ENCODE measurements at regions not wholly inside any gene's neighbourhood (a gene's known extent, or its start where the extent isn't known, plus 50 kb on each side); places are given as distances from the start of the nearest gene placed in this dataset.

- WGBS = 90% methylated on average over 3 of the region's 3 CpGs
Observed at GRCh38 chr5:104706600-104706999, 1144.0 kb upstream of the NUDT12 start.

DNA sequence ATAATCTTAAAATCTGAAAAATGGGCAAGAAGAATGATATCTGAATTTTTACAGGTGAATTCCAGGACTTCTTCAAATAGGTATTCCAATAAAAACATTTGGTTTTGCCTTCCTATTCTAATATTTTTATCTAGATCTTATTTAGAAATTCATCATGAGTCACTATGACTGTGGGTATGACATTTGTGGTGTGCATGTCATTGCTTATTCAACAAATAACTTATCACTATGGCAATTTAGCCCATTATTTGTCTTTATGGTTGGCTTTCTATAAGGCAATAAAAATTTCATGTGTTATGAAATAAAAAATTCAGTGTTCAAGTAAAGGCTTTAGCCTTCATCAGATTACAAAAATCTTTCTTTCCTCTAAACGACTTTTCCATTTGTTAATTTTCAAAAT is 1139.6 kb upstream of the NUDT12 start:
- Histone ChIP-seq H3K4me3 (ENCODE audit: low read length) (no peak overlapping the region), H3K9me3 (ENCODE audit: insufficient read depth, low read depth, low read length) (peaks cover 12% of the 10 kb centered on the region), H3K4me1 (ENCODE audit: insufficient read depth, low read length) (peaks cover 9% of the 10 kb centered on the region; the same call in 1 of the 2 replicates), H3K27ac (ENCODE audit: low read depth, low read length) (no peak overlapping the region), H3K36me3 (ENCODE audit: insufficient read depth, low read length) (no peaks in the 10 kb centered on the region), H3K9ac (ENCODE audit: low read depth, low read length) (no peak overlapping the region), H3K27me3 (ENCODE audit: insufficient read depth, low read length) (no peaks in the 10 kb centered on the region)
- WGBS = no CpG with 5 or more reads among the region's 1 CpG

More at GRCh38 chr5:104706600-104706999, 1144.0 kb upstream of the NUDT12 start:
- Histone ChIP-seq H3K4me1 (ENCODE audit: insufficient read depth, low read length) (peaks cover 9% of the 10 kb centered on the region; the same call in 1 of the 2 replicates), H3K36me3 (ENCODE audit: insufficient read depth, low read length) (no peaks in the 10 kb centered on the region), H3K4me3 (ENCODE audit: low read length) (no peak overlapping the region), H3K9me3 (ENCODE audit: insufficient read depth, low read depth, low read length) (no peaks in the 10 kb centered on the region), H3K27me3 (ENCODE audit: insufficient read depth, low read length) (no peaks in the 10 kb centered on the region), H3K9ac (ENCODE audit: low read depth, low read length) (no peak overlapping the region), H3K27ac (ENCODE audit: low read depth, low read length) (no peak overlapping the region)

DNA sequence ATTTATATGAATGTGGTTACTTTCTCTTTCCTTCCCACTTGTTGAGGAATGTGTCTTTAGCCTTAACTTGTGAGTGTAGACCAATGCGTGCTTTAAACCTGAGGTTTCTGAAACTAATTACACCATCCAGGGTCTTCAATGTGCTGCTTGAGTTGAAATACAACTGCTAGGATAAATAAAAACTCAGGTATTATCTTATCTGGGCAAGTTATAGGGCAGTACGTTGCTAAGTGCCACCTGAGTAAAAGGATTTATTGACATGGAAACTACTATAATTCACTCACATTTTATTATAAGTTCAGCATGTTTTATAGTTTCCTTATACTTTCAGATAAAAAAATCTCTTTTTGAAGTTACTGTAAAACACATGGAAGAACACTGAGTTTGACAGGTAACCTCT is 1136.8 kb upstream of the NUDT12 start:
- no peak overlapping the region for H3K4me3 ChIP-seq (ENCODE audit: low read length)
- H3K27me3 ChIP-seq (ENCODE audit: insufficient read depth, low read length) = no peaks in the 10 kb centered on the region
- no peaks in the 10 kb centered on the region for H3K4me1 ChIP-seq (ENCODE audit: insufficient read depth, low read length)
- H3K9me3 ChIP-seq (ENCODE audit: insufficient read depth, low read depth, low read length) = peaks cover 12% of the 10 kb centered on the region
- WGBS = 100% methylated on average over 1 of the region's 2 CpGs
- H3K9ac ChIP-seq (ENCODE audit: low read depth, low read length) = no peak overlapping the region
- H3K36me3 ChIP-seq (ENCODE audit: insufficient read depth, low read length) = no peaks in the 10 kb centered on the region
- H3K27ac ChIP-seq (ENCODE audit: low read depth, low read length) = no peak overlapping the region

GRCh38 chr5:104661256-104661655 is 1098.7 kb upstream of the NUDT12 start:
- Histone ChIP-seq H3K4me1 (ENCODE audit: insufficient read depth, low read length) (no peaks in the 10 kb centered on the region), H3K27ac (ENCODE audit: low read depth, low read length) (no peak overlapping the region), H3K9me3 (ENCODE audit: insufficient read depth, low read depth, low read length) (peaks cover 7% of the 10 kb centered on the region; the same call in 1 of the 2 replicates), H3K27me3 (ENCODE audit: insufficient read depth, low read length) (no peaks in the 10 kb centered on the region), H3K9ac (ENCODE audit: low read depth, low read length) (no peak overlapping the region), H3K36me3 (ENCODE audit: insufficient read depth, low read length) (no peaks in the 10 kb centered on the region), H3K4me3 (ENCODE audit: low read length) (no peak overlapping the region)
- WGBS = 93% methylated on average over 1 of the region's 1 CpG

DNA sequence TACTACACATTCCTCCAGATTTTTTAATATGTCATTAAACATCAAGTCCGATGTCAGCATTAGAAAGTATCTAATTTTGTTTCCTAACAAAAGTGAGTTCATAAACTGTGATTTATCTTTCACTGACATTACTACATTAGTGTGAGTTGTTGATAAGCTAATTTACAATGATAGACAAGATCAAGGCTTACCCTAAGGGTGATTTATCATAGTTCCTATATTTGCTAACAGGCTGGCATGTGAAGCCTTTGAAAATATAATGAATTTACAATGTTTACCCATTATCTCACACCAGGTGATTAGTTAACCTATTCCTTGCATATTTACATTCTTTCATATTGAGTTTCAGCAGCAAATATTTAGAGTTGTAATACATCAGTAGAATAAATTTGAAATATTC is 1096.9 kb upstream of the NUDT12 start:
- Histone ChIP-seq H3K36me3 (ENCODE audit: insufficient read depth, low read length) (no peaks in the 10 kb centered on the region), H3K27ac (ENCODE audit: low read depth, low read length) (no peak overlapping the region), H3K4me3 (ENCODE audit: low read length) (no peak overlapping the region), H3K27me3 (ENCODE audit: insufficient read depth, low read length) (no peaks in the 10 kb centered on the region), H3K9ac (ENCODE audit: low read depth, low read length) (no peak overlapping the region), H3K9me3 (ENCODE audit: insufficient read depth, low read depth, low read length) (no peaks in the 10 kb centered on the region), H3K4me1 (ENCODE audit: insufficient read depth, low read length) (no peaks in the 10 kb centered on the region)
- WGBS = no CpG with 5 or more reads among the region's 1 CpG

DNA sequence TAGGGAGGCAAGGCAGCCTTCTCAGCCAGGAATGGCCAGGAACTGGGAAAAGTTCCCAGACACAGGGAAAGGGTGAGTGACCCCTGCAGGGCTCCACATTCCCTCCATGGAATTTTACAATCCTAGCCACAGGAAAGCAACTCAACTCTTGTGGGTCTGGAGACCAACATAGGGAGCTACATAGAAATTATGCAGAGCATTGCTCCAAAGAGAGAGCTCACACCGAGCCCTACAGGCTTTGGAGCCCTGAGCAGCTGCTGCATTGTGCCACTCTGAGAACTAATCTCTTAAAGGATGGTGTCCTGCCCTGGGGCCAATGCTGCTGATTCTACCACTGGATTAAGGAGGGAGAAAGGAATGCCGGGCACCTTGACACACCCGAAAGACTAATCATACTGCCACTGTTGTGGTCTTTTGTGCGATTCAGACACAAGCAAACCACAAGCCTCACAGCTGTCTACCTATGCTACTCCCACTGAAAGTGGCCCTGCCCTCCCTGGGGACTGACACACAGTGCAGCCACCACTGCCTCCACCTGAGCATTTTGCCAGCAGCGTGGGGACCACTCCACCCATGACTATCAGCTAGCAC is 1089.8 kb upstream of the NUDT12 start:
- peaks cover 53% of the 10 kb centered on the region for H3K27me3 ChIP-seq (ENCODE audit: insufficient read depth, low read length)
- no peak overlapping the region for H3K4me3 ChIP-seq (ENCODE audit: low read length)
- H3K9ac ChIP-seq (ENCODE audit: low read depth, low read length) = no peak overlapping the region
- no peaks in the 10 kb centered on the region for H3K36me3 ChIP-seq (ENCODE audit: insufficient read depth, low read length)
- no peak overlapping the region for H3K27ac ChIP-seq (ENCODE audit: low read depth, low read length)
- WGBS = 77% methylated on average over 5 of the region's 5 CpGs
- peaks cover 14% of the 10 kb centered on the region; the same call in 1 of the 2 replicates for H3K4me1 ChIP-seq (ENCODE audit: insufficient read depth, low read length)
- H3K9me3 ChIP-seq (ENCODE audit: insufficient read depth, low read depth, low read length) = no peaks in the 10 kb centered on the region

DNA sequence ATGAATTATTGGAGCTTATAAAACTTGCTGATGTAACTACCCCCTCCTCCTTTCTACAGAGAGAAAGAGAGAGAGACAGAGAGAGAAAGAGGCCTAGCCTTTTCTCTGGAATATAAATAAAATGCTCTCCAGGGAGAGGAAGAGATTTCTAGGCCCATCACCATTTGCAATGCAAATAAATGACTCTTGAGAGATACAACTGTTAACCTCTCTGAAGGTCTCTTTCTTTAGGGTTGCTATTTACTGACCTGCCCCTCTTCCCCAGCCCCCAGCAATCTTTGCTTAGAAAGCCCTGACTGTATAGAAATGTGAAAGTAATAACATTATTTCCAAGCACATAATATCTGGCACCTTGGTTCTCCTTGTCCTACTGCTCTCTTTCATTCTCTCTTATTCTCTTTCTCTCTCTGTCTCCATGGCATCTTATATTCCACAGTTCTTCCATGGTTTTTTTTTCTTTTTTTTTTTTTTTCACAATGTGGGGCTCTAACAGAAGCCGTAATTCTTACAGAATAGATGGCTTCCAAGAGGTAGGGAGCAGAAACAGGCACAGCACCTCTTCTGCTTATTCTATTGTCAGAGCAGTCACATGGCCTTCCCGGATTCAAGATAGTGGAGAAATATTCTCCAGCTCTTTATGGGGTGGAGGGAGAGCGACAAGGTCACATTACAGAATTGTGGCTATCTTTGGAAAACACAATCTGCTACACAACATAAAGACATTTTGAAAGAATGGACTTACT is 1087.9 kb upstream of the NUDT12 start:
- H3K27ac ChIP-seq (ENCODE audit: low read depth, low read length) = no peak overlapping the region
- H3K4me3 ChIP-seq (ENCODE audit: low read length) = no peak overlapping the region
- H3K27me3 ChIP-seq (ENCODE audit: insufficient read depth, low read length) = peaks cover 66% of the 10 kb centered on the region
- H3K36me3 ChIP-seq (ENCODE audit: insufficient read depth, low read length) = no peaks in the 10 kb centered on the region
- WGBS = 40% methylated on average over 2 of the region's 3 CpGs
- H3K9me3 ChIP-seq (ENCODE audit: insufficient read depth, low read depth, low read length) = no peaks in the 10 kb centered on the region
- H3K4me1 ChIP-seq (ENCODE audit: insufficient read depth, low read length) = peaks cover 14% of the 10 kb centered on the region; the same call in 1 of the 2 replicates
- no peak overlapping the region for H3K9ac ChIP-seq (ENCODE audit: low read depth, low read length)

- H3K4me3 ChIP-seq (ENCODE audit: low read length) = no peak overlapping the region
- H3K27ac ChIP-seq (ENCODE audit: low read depth, low read length) = no peak overlapping the region
- no peak overlapping the region for H3K9ac ChIP-seq (ENCODE audit: low read depth, low read length)
- H3K27me3 ChIP-seq (ENCODE audit: insufficient read depth, low read length) = peaks cover 62% of the 10 kb centered on the region
- no peaks in the 10 kb centered on the region for H3K36me3 ChIP-seq (ENCODE audit: insufficient read depth, low read length)
- 100% methylated on average over 2 of the region's 3 CpGs for WGBS
- H3K4me1 ChIP-seq (ENCODE audit: insufficient read depth, low read length) = peaks cover 8% of the 10 kb centered on the region; the same call in 1 of the 2 replicates
- no peaks in the 10 kb centered on the region for H3K9me3 ChIP-seq (ENCODE audit: insufficient read depth, low read depth, low read length)
Observed at GRCh38 chr5:104646416-104646815, 1083.8 kb upstream of the NUDT12 start.

- no peak overlapping the region for H3K9ac ChIP-seq (ENCODE audit: low read depth, low read length)
- H3K4me1 ChIP-seq (ENCODE audit: insufficient read depth, low read length) = no peaks in the 10 kb centered on the region
- 79% methylated on average over 3 of the region's 3 CpGs for WGBS
- H3K27me3 ChIP-seq (ENCODE audit: insufficient read depth, low read length) = peaks cover 36% of the 10 kb centered on the region
- no peaks in the 10 kb centered on the region for H3K36me3 ChIP-seq (ENCODE audit: insufficient read depth, low read length)
- no peak overlapping the region for H3K4me3 ChIP-seq (ENCODE audit: low read length)
- H3K9me3 ChIP-seq (ENCODE audit: insufficient read depth, low read depth, low read length) = no peaks in the 10 kb centered on the region
- H3K27ac ChIP-seq (ENCODE audit: low read depth, low read length) = no peak overlapping the region
Observed at GRCh38 chr5:104643320-104643719, 1080.7 kb upstream of the NUDT12 start.

GRCh38 chr5:104635227-104635626 is 1072.6 kb upstream of the NUDT12 start:
- Histone ChIP-seq H3K4me3 (ENCODE audit: low read length) (no peak overlapping the region), H3K9me3 (ENCODE audit: insufficient read depth, low read depth, low read length) (no peaks in the 10 kb centered on the region), H3K4me1 (ENCODE audit: insufficient read depth, low read length) (no peaks in the 10 kb centered on the region), H3K9ac (ENCODE audit: low read depth, low read length) (no peak overlapping the region), H3K27me3 (ENCODE audit: insufficient read depth, low read length) (no peaks in the 10 kb centered on the region), H3K36me3 (ENCODE audit: insufficient read depth, low read length) (no peaks in the 10 kb centered on the region), H3K27ac (ENCODE audit: low read depth, low read length) (no peak overlapping the region)
- WGBS = 100% methylated on average over 1 of the region's 3 CpGs

DNA sequence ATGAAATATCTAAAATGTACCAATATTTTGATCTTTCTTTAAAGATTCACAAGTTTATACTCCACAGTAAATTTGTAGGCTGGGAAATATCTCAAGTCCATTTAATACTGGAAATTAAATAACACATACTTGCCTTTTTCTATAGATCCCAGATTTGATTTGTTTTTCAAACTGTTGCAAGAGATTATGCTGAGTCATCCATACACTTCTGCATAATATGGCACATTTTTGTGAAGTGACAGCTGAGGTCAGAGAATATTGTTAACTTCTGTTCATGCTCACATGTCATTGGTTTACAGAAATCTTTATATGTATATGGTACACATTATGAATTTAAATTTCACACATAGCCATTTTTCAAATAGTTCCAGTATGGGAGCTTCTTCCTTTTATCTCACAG is 1066.3 kb upstream of the NUDT12 start:
- H3K4me3 ChIP-seq (ENCODE audit: low read length) = no peak overlapping the region
- H3K27ac ChIP-seq (ENCODE audit: low read depth, low read length) = no peak overlapping the region
- H3K36me3 ChIP-seq (ENCODE audit: insufficient read depth, low read length) = no peaks in the 10 kb centered on the region
- no peaks in the 10 kb centered on the region; the same call in 1 of the 2 replicates for H3K9me3 ChIP-seq (ENCODE audit: insufficient read depth, low read depth, low read length)
- H3K27me3 ChIP-seq (ENCODE audit: insufficient read depth, low read length) = no peaks in the 10 kb centered on the region
- no peak overlapping the region for H3K9ac ChIP-seq (ENCODE audit: low read depth, low read length)
- no peaks in the 10 kb centered on the region for H3K4me1 ChIP-seq (ENCODE audit: insufficient read depth, low read length)

Measured in HUES64 (cell line).